ENCODE measurements at regions not wholly inside any gene's neighbourhood (a gene's known extent, or its start where the extent isn't known, plus 50 kb on each side); places are given as distances from the start of the nearest gene placed in this dataset.

DNA sequence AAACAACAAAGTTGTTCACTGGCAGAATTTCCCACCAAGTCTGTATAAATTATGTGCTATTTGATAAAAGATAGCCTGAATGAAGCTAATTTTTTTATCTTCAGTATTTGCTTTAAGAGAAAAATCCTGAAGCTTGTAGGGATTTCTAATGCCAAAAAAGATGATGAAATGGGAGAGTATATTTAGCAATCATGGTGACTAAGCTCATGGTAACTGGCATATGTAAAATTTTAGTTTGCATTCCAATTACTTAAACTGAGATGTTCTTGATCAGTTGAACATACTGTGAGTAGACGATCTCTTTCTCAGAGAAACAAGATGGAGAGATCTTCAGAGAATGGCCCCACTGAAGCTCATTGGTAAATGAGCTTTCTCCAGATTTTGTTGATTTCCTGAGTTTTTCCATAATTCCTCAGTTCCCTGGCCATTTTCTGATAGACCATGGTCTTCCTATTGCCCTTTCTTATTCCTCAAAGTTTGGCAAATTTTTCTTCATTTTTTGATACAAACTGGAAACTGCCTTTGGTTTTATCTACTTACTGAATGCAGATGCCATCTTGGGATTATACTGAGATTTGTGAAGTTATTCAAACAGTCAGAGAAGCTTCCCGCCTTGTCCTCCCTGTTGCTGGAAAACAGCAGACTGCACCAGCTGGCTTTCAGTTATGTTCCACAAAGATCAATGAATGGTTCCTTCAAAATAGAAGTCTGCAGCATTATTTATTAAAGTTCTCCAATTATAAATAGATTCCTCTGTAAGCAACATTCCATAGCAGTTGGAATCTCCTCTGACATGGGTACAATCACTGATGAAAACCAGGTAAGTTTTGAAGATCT lies 68.3 kb upstream of the ALOX12 start:
- no peak for TF ChIP-seq TOX (CRISPR knock-in tag; IDR thresholded peaks at IDR 0.05; ENCODE audit: borderline replicate concordance)
- TF ChIP-seq RARB (CRISPR knock-in tag; IDR thresholded peaks at IDR 0.05), result no peak
- no peak for TF ChIP-seq PPARA (CRISPR knock-in tag; IDR thresholded peaks at IDR 0.05; ENCODE audit: borderline replicate concordance)
- no peak for TF ChIP-seq TSHZ2 (CRISPR knock-in tag; IDR thresholded peaks at IDR 0.05)
- TF ChIP-seq ESRRG (CRISPR knock-in tag; IDR thresholded peaks at IDR 0.05), result no peak
- TF ChIP-seq, protein P1, sequence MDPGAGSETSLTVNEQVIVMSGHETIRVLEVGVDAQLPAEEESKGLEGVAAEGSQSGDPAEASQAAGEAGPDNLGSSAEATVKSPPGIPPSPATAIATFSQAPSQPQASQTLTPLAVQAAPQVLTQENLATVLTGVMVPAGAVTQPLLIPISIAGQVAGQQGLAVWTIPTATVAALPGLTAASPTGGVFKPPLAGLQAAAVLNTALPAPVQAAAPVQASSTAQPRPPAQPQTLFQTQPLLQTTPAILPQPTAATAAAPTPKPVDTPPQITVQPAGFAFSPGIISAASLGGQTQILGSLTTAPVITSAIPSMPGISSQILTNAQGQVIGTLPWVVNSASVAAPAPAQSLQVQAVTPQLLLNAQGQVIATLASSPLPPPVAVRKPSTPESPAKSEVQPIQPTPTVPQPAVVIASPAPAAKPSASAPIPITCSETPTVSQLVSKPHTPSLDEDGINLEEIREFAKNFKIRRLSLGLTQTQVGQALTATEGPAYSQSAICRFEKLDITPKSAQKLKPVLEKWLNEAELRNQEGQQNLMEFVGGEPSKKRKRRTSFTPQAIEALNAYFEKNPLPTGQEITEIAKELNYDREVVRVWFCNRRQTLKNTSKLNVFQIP (CRISPR knock-in tag; IDR thresholded peaks at IDR 0.05; ENCODE audit: borderline replicate concordance, low read depth), result no peak
- no peak for TF ChIP-seq CREB5 (CRISPR knock-in tag; IDR thresholded peaks at IDR 0.05; ENCODE audit: low read depth)
- TF ChIP-seq ZFP30 (CRISPR knock-in tag; IDR thresholded peaks at IDR 0.05), result no peak
- TF ChIP-seq PATZ1 (CRISPR knock-in tag; IDR thresholded peaks at IDR 0.05; ENCODE audit: borderline replicate concordance), result no peak
- TF ChIP-seq ZFP3 (CRISPR knock-in tag; IDR thresholded peaks at IDR 0.05), result no peak
- TF ChIP-seq CSDC2 (CRISPR knock-in tag; IDR thresholded peaks at IDR 0.05), result no peak
- no peak for TF ChIP-seq ZC3H10 (CRISPR knock-in tag; IDR thresholded peaks at IDR 0.05)
- TF ChIP-seq, protein P2, sequence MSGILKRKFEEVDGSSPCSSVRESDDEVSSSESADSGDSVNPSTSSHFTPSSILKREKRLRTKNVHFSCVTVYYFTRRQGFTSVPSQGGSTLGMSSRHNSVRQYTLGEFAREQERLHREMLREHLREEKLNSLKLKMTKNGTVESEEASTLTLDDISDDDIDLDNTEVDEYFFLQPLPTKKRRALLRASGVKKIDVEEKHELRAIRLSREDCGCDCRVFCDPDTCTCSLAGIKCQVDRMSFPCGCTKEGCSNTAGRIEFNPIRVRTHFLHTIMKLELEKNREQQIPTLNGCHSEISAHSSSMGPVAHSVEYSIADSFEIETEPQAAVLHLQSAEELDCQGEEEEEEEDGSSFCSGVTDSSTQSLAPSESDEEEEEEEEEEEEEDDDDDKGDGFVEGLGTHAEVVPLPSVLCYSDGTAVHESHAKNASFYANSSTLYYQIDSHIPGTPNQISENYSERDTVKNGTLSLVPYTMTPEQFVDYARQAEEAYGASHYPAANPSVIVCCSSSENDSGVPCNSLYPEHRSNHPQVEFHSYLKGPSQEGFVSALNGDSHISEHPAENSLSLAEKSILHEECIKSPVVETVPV (CRISPR knock-in tag; IDR thresholded peaks at IDR 0.05), result no peak

Data from SK-N-SH treated with all-trans-retinoic acid at 6 μM for 48 hours (cell line).